Keratinocyte (primary cell): ENCODE measurements at regions not wholly inside any gene's neighbourhood (a gene's known extent, or its start where the extent isn't known, plus 50 kb on each side); places are given as distances from the start of the nearest gene placed in this dataset.
"Not testable (repeated sequence)": the region's sequence is repeated elsewhere in the genome, so short reads cannot be mapped to it uniquely, and the experiment has no call there.

Experiments
- DNase-seq: peaks from one replicate; pipeline ENCODE4 v3.0.0-alpha.2; 2011; ENCODE audit warnings: low read depth, missing footprints, low spot score
- FAIRE-seq: peaks from 2 replicates; lab custom pipeline; 2011; peaks lifted over from hg19 to GRCh38; lab: Jason Lieb, UNC
- H2AFZ ChIP-seq: 2 replicates; pipeline ENCODE4 v1.6.0; 2012; ENCODE audit warnings: low read length, control low read depth, inconsistent platforms; ENCODE audit not compliant: control insufficient read depth
- H3K27ac ChIP-seq: 2 replicates; pipeline ENCODE4 v1.5.1; 2011; ENCODE audit warnings: low read length; ENCODE audit not compliant: control insufficient read depth, insufficient read depth
- H3K27me3 ChIP-seq: 3 replicates; pipeline ENCODE4 v1.6.0; 2011; ENCODE audit warnings: low read length; ENCODE audit not compliant: control insufficient read depth, insufficient read depth; ENCODE audit errors: extremely low read depth
- H3K36me3 ChIP-seq, 2 experiments: 2 replicates in 1 of 2; 3 replicates in 1 of 2; pipeline ENCODE4 v1.5.1; 2011; ENCODE audit warnings: low read length in 2 of 2, mild to moderate bottlenecking in 1 of 2; ENCODE audit not compliant: control insufficient read depth in 2 of 2, insufficient read depth in 2 of 2; ENCODE audit errors: extremely low read depth in 1 of 2
- H3K4me1 ChIP-seq: 3 replicates; pipeline ENCODE4 v1.5.1; 2011; ENCODE audit warnings: low read length; ENCODE audit not compliant: control insufficient read depth, insufficient read depth; ENCODE audit errors: extremely low read depth
- H3K4me2 ChIP-seq: 3 replicates; pipeline ENCODE4 v1.6.0; 2011; ENCODE audit warnings: low read depth, low read length; ENCODE audit not compliant: control insufficient read depth, insufficient read depth; ENCODE audit errors: extremely low read depth
- H3K4me3 ChIP-seq, 3 experiments: fragments of 200-600 bp in 1 of 3; sonication (generic) in 1 of 3; 2 replicates in 2 of 3; 3 replicates in 1 of 3; pipeline ENCODE4 v1.5.1; 2011 to 2016; ENCODE audit warnings: low read length in 3 of 3, mild to moderate bottlenecking in 3 of 3, control low read depth in 2 of 3, inconsistent platforms in 1 of 3, low read depth in 1 of 3, mixed read lengths in 1 of 3, mixed run types in 1 of 3, moderate library complexity in 1 of 3; ENCODE audit not compliant: control insufficient read depth in 2 of 3, insufficient read depth in 2 of 3; ENCODE audit errors: extremely low read depth in 1 of 3
- H3K79me2 ChIP-seq: 2 replicates; pipeline ENCODE4 v1.6.0; 2012; ENCODE audit warnings: low read length; ENCODE audit not compliant: control insufficient read depth, insufficient read depth
- H3K9ac ChIP-seq: 3 replicates; pipeline ENCODE4 v1.6.0; 2011; ENCODE audit warnings: low read length; ENCODE audit not compliant: control insufficient read depth, insufficient read depth; ENCODE audit errors: extremely low read depth
- H3K9me1 ChIP-seq: 3 replicates; pipeline ENCODE4 v1.6.0; 2011; ENCODE audit warnings: low read length; ENCODE audit not compliant: control insufficient read depth, insufficient read depth; ENCODE audit errors: extremely low read depth
- H3K9me3 ChIP-seq: 2 replicates; pipeline ENCODE4 v1.5.1; 2012; ENCODE audit warnings: low read depth, low read length; ENCODE audit not compliant: control insufficient read depth
- H4K20me1 ChIP-seq: 3 replicates; pipeline ENCODE4 v1.6.0; 2011; ENCODE audit warnings: low read length; ENCODE audit not compliant: control insufficient read depth, insufficient read depth; ENCODE audit errors: extremely low read depth
- EZH2 ChIP-seq: IDR thresholded peaks from one replicate; pipeline ENCODE4 v1.6.1; 2012; ENCODE audit warnings: inconsistent platforms, mild to moderate bottlenecking, low read length, moderate library complexity
- dilution Hi-C: fragments of 300-500 bp; cut with MboI; formaldehyde crosslinking; loops from one replicate; pipeline ENCODE4 v1.7.0; 2020; ENCODE audit warnings: low sequenced_read_pairs; ENCODE audit not compliant: extremely low pct_ligation_motif_present
- TF ChIP-seq, protein P1 (sequence below), 3 experiments: IDR thresholded peaks in 1 of 3; conservative IDR thresholded peaks in 1 of 3; optimal IDR thresholded peaks in 1 of 3; 2 replicates in 2 of 3; 3 replicates in 1 of 3; pipeline versions ENCODE3 to v1.5.1; 2011; ENCODE audit warnings: low read length in 3 of 3, mild to moderate bottlenecking in 3 of 3, moderate library complexity in 2 of 3, control low read depth in 1 of 3, inconsistent platforms in 1 of 3; ENCODE audit not compliant: insufficient read depth in 2 of 3; ENCODE audit errors: extremely low read depth in 1 of 3

DNA sequence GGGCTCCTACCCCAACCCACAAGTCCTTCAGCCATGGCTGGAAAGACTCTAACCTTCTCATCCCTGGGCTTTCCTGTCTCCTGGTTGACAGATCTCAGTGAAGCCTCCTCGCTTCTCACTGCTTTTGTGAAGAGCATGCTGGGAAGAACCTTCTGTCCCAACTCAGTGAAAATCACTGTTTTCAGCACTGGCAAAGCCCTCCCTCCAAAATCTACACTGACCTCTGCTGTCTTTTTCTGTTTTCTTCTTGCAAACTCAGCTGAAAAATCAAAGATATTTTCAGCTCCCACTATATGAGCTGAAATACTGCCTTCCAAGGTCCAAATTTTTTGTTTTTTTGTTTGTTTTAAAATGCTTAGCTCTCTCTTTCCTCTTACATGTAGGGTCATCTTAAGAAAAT, 266.3 kb upstream of the AGAP1 start:
- Histone ChIP-seq H3K27me3 (peaks cover 18% of the 10 kb centered on the region), H3K9ac (no peak overlapping the region), H3K27ac (no peak overlapping the region), H3K36me3 (no peaks in the 10 kb centered on the region), H3K9me3 (no peaks in the 10 kb centered on the region), H3K9me1 (no peaks in the 10 kb centered on the region), H4K20me1 (no peaks in the 10 kb centered on the region), H3K4me1 (no peaks in the 10 kb centered on the region), H3K4me2 (no peak overlapping the region), H3K4me3 (no peak overlapping the region), H3K79me2 (no peaks in the 10 kb centered on the region), H2AFZ (no peak overlapping the region)
- dilution Hi-C loops: no loop called here
- DNase-seq (no peak), FAIRE-seq (no peak)
- TF ChIP-seq EZH2: no peak
- TF ChIP-seq, protein P1, sequence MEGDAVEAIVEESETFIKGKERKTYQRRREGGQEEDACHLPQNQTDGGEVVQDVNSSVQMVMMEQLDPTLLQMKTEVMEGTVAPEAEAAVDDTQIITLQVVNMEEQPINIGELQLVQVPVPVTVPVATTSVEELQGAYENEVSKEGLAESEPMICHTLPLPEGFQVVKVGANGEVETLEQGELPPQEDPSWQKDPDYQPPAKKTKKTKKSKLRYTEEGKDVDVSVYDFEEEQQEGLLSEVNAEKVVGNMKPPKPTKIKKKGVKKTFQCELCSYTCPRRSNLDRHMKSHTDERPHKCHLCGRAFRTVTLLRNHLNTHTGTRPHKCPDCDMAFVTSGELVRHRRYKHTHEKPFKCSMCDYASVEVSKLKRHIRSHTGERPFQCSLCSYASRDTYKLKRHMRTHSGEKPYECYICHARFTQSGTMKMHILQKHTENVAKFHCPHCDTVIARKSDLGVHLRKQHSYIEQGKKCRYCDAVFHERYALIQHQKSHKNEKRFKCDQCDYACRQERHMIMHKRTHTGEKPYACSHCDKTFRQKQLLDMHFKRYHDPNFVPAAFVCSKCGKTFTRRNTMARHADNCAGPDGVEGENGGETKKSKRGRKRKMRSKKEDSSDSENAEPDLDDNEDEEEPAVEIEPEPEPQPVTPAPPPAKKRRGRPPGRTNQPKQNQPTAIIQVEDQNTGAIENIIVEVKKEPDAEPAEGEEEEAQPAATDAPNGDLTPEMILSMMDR (optimal IDR thresholded peaks at IDR 0.05 in 1 of 3, IDR thresholded peaks at IDR 0.05 in 1 of 3, conservative IDR thresholded peaks at IDR 0.05 in 1 of 3; ENCODE audit: extremely low read depth in 1 of 3, insufficient read depth in 2 of 3, low read length in 3 of 3): no peak

DNA sequence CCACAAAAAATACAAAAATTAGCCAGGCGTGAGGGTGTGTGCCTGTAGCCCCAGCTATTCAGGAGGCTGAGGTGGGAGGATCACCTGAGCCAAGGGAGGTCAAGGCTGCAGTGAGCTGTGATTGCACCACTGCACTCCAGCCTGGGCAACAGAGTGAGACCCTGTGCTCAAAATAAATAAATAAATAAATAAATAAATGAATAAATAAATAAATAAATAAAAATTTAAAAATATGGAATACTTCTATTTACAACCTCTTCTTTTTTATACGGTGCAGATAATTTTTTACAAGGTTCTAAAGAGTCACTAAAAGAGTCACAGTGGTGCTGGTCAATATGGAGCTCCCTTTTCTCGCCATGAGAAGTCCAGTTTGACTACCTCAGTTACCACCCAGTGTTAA, 265.4 kb upstream of the AGAP1 start:
- DNase-seq, H3K27ac ChIP-seq, H2AFZ ChIP-seq, H3K4me1 ChIP-seq, H3K4me3 ChIP-seq, H3K36me3 ChIP-seq, H3K4me2 ChIP-seq, H3K9me1 ChIP-seq, H3K9ac ChIP-seq, H3K9me3 ChIP-seq, dilution Hi-C loops, H3K79me2 ChIP-seq, H4K20me1 ChIP-seq, FAIRE-seq: not testable (repeated sequence)
- H3K27me3 ChIP-seq: peaks cover 18% of the 10 kb centered on the region

DNA sequence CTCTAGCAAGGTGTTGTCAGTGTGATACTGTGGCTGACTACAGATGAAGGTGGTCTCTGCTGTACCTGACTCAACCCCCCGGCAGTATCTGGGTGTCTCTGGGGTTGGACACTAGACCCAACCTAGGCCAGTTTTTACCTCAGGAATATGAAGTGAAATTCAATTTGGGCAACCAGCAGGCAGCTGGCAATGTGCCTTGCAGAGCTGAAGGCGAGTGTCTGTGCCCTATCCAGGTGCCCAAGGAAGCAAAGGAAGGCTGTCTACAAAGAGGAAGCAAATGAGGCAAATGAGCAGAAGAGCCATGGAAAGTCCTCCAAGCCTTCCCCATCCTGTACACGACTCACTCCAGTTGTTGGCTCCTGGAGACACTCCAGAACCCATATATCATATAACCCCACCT, 264.6 kb upstream of the AGAP1 start:
- no peak for FAIRE-seq
- Histone ChIP-seq H3K9me3 (no peaks in the 10 kb centered on the region), H3K9me1 (no peaks in the 10 kb centered on the region)

More for the DNA sequence above, 264.6 kb upstream of the AGAP1 start:
- H2AFZ ChIP-seq: no peak overlapping the region
- no peak overlapping the region for H3K9ac ChIP-seq
- no peaks in the 10 kb centered on the region for H3K4me1 ChIP-seq
- TF ChIP-seq EZH2: no peak
- TF ChIP-seq, protein P1 (optimal IDR thresholded peaks at IDR 0.05 in 1 of 3, IDR thresholded peaks at IDR 0.05 in 1 of 3, conservative IDR thresholded peaks at IDR 0.05 in 1 of 3; ENCODE audit: extremely low read depth in 1 of 3, insufficient read depth in 2 of 3, low read length in 3 of 3): no peak
- dilution Hi-C loops: no loop called here
- no peak overlapping the region for H3K4me2 ChIP-seq
- H3K4me3 ChIP-seq: no peak overlapping the region
- no peak for DNase-seq
- H3K27ac ChIP-seq: no peak overlapping the region
- peaks cover 18% of the 10 kb centered on the region for H3K27me3 ChIP-seq
- no peaks in the 10 kb centered on the region for H4K20me1 ChIP-seq
- no peaks in the 10 kb centered on the region for H3K79me2 ChIP-seq
- H3K36me3 ChIP-seq: no peaks in the 10 kb centered on the region
